ENCODE measurements at regions not wholly inside any gene's neighbourhood (a gene's known extent, or its start where the extent isn't known, plus 50 kb on each side); places are given as distances from the start of the nearest gene placed in this dataset.

- H2AFZ ChIP-seq (ENCODE audit: low read length) = no peak overlapping the region
- H3K4ac ChIP-seq (replicated peaks; ENCODE audit: insufficient read length, low read depth, low read length) = no peak overlapping the region
- no peak for TF ChIP-seq SP2 (IDR thresholded peaks at IDR 0.05; ENCODE audit: low read length)
- TF ChIP-seq YY1 (IDR thresholded peaks at IDR 0.05; ENCODE audit: low read depth, low read length) = no peak
- no peak for TF ChIP-seq CTCF (IDR thresholded peaks at IDR 0.05; ENCODE audit: control extremely low read depth in 1 of 3, insufficient read depth in 1 of 3, low read depth in 1 of 3, low read length in 3 of 3)
- H3K4me2 ChIP-seq (ENCODE audit: insufficient read depth in 1 of 2, low read depth in 2 of 2, low read length in 2 of 2) = no peak overlapping the region
- WGBS, 2 experiments (ENCODE audit: extremely low coverage in 1 of 2, insufficient coverage in 1 of 2, insufficient read length in 1 of 2, insufficient replicate concordance in 2 of 2, low coverage in 1 of 2, low lambda C conversion rate in 2 of 2, missing lambda C conversion rate in 1 of 2) = 92% methylated on average over 1 of the region's 1 CpG; no CpG with 5 or more reads in 1 of the 2 experiments
- no peak overlapping the region for H3K9ac ChIP-seq (replicated peaks in 1 of 4; ENCODE audit: extremely low read depth in 1 of 4, low read depth in 3 of 4, low read length in 3 of 4)
- H3K9me3 ChIP-seq (ENCODE audit: insufficient read depth in 2 of 2, low read depth in 1 of 2, low read length in 1 of 2) = peaks cover 15 to 19% of the 10 kb centered on the region in 2 experiments
- ChIA-PET CTCF (ENCODE audit: partially characterized antibody) (no interaction called here), POLR2A (ENCODE audit: partially characterized antibody) (no interaction called here)
- no peak overlapping the region for H2AK5ac ChIP-seq (ENCODE audit: low read depth, low read length)
- H2BK120ac ChIP-seq (replicated peaks; ENCODE audit: low read depth, low read length) = no peak overlapping the region
- no peak overlapping the region for H3K18ac ChIP-seq (ENCODE audit: extremely low read depth, low read length)
- H3K4me1 ChIP-seq (replicated peaks in 1 of 4; ENCODE audit: control insufficient read depth in 3 of 4, insufficient read depth in 4 of 4, low read length in 3 of 4) = no peaks in the 10 kb centered on the region
- H2BK12ac ChIP-seq (ENCODE audit: low read depth, low read length) = no peak overlapping the region
- no peak overlapping the region for H2BK5ac ChIP-seq (ENCODE audit: low read depth, low read length)
- H3K14ac ChIP-seq (ENCODE audit: insufficient read length) = no peak overlapping the region
- no peak overlapping the region for H3K27ac ChIP-seq (ENCODE audit: low read depth, low read length)
- H3K23ac ChIP-seq (ENCODE audit: insufficient read length) = no peak overlapping the region
- FAIRE-seq = no peak
- no peak overlapping the region for H2BK15ac ChIP-seq (ENCODE audit: low read length)
- H3K4me3 ChIP-seq (ENCODE audit: extremely low read depth in 1 of 4, insufficient read depth in 2 of 4, low read depth in 3 of 4, low read length in 4 of 4) = no peak overlapping the region
- no peaks in the 10 kb centered on the region for H3K79me2 ChIP-seq (ENCODE audit: control insufficient read depth in 1 of 2, insufficient read depth in 2 of 2, low read length in 2 of 2)
- DNase-seq (ENCODE audit: low read depth in 1 of 2, low spot score in 2 of 2) = no peak
- H3K36me3 ChIP-seq (ENCODE audit: control insufficient read depth in 2 of 4, insufficient read depth in 4 of 4, low read length in 3 of 4) = no peaks in the 10 kb centered on the region
- no peaks in the 10 kb centered on the region for H3K79me1 ChIP-seq (ENCODE audit: low read depth, low read length)
- no peaks in the 10 kb centered on the region for H3K23me2 ChIP-seq (ENCODE audit: low read depth, low read length)
- no peak overlapping the region for H3K56ac ChIP-seq (replicated peaks; ENCODE audit: insufficient read length, low read depth, low read length)
- no peak overlapping the region for H4K5ac ChIP-seq (ENCODE audit: insufficient read length, low read depth, low read length)
- no peak overlapping the region for H2BK20ac ChIP-seq (ENCODE audit: low read length)
- no peaks in the 10 kb centered on the region for H3K27me3 ChIP-seq (replicated peaks in 1 of 4; ENCODE audit: control insufficient read depth in 3 of 4, extremely low read depth in 1 of 4, insufficient read depth in 3 of 4, low read length in 3 of 4)
- H4K91ac ChIP-seq (replicated peaks; ENCODE audit: insufficient read length, low read length) = no peak overlapping the region
- no peaks in the 10 kb centered on the region for H4K20me1 ChIP-seq (replicated peaks in 1 of 2; ENCODE audit: control insufficient read depth in 1 of 2, insufficient read depth in 2 of 2, low read length in 2 of 2)
- no peak overlapping the region for H4K8ac ChIP-seq (ENCODE audit: extremely low read depth, insufficient read depth, low read length)
Observed at GRCh38 chr6:95423331-95423730, 154.0 kb upstream of the MANEA start.
